ENCODE measurements at regions not wholly inside any gene's neighbourhood (a gene's known extent, or its start where the extent isn't known, plus 50 kb on each side); places are given as distances from the start of the nearest gene placed in this dataset.

- no peaks in the 10 kb centered on the region for H3K27me3 ChIP-seq
- peaks cover 5% of the 10 kb centered on the region for H3K4me1 ChIP-seq
- H3K36me3 ChIP-seq: no peaks in the 10 kb centered on the region
- intact Hi-C loops (cut with DNase I): no loop called here
- H3K27ac ChIP-seq: no peak overlapping the region
- DNase-seq: no peak
- H3K9ac ChIP-seq (ENCODE audit: low read depth in 2 of 2, low read length in 2 of 2): no peak overlapping the region
- no peak overlapping the region for H3K4me3 ChIP-seq
- H3K9me3 ChIP-seq: no peaks in the 10 kb centered on the region
- TF ChIP-seq, protein P1, sequence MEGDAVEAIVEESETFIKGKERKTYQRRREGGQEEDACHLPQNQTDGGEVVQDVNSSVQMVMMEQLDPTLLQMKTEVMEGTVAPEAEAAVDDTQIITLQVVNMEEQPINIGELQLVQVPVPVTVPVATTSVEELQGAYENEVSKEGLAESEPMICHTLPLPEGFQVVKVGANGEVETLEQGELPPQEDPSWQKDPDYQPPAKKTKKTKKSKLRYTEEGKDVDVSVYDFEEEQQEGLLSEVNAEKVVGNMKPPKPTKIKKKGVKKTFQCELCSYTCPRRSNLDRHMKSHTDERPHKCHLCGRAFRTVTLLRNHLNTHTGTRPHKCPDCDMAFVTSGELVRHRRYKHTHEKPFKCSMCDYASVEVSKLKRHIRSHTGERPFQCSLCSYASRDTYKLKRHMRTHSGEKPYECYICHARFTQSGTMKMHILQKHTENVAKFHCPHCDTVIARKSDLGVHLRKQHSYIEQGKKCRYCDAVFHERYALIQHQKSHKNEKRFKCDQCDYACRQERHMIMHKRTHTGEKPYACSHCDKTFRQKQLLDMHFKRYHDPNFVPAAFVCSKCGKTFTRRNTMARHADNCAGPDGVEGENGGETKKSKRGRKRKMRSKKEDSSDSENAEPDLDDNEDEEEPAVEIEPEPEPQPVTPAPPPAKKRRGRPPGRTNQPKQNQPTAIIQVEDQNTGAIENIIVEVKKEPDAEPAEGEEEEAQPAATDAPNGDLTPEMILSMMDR (IDR thresholded peaks at IDR 0.05): no peak
Observed at GRCh38 chr4:38452542-38452941, 211.5 kb upstream of the KLF3 start.

- TF ChIP-seq, protein P1 (IDR thresholded peaks at IDR 0.05): no peak
Observed at GRCh38 chr4:38453253-38453881, 210.6 kb upstream of the KLF3 start.

GRCh38 chr4:38454284-38454683 is 209.7 kb upstream of the KLF3 start:
- Histone ChIP-seq H3K4me3 (no peak overlapping the region), H3K27me3 (no peaks in the 10 kb centered on the region), H3K9me3 (no peaks in the 10 kb centered on the region), H3K36me3 (no peaks in the 10 kb centered on the region), H3K27ac (no peak overlapping the region), H3K4me1 (peaks cover 5% of the 10 kb centered on the region), H3K9ac (ENCODE audit: low read depth in 2 of 2, low read length in 2 of 2) (no peak overlapping the region)
- TF ChIP-seq, protein P1 (IDR thresholded peaks at IDR 0.05): no peak
- intact Hi-C loops (cut with DNase I): no loop called here
- no peak for DNase-seq

More at GRCh38 chr4:38453253-38453881, 210.6 kb upstream of the KLF3 start:
- Histone ChIP-seq H3K9me3 (no peaks in the 10 kb centered on the region), H3K27ac (no peak overlapping the region), H3K9ac (ENCODE audit: low read depth in 2 of 2, low read length in 2 of 2) (no peak overlapping the region), H3K36me3 (no peaks in the 10 kb centered on the region), H3K27me3 (no peaks in the 10 kb centered on the region), H3K4me1 (peaks cover 5% of the 10 kb centered on the region), H3K4me3 (no peak overlapping the region)
- intact Hi-C loops (cut with DNase I): no loop called here
- DNase-seq: no peak

- DNase-seq: no peak
- H3K27ac ChIP-seq: no peak overlapping the region
- no peaks in the 10 kb centered on the region for H3K27me3 ChIP-seq
- intact Hi-C loops (cut with DNase I): no loop called here
- H3K9me3 ChIP-seq: no peaks in the 10 kb centered on the region
- H3K9ac ChIP-seq (ENCODE audit: low read depth in 2 of 2, low read length in 2 of 2): no peak overlapping the region
- H3K4me3 ChIP-seq: no peak overlapping the region
- TF ChIP-seq, protein P1 (IDR thresholded peaks at IDR 0.05): no peak
- H3K36me3 ChIP-seq: no peaks in the 10 kb centered on the region
- no peaks in the 10 kb centered on the region for H3K4me1 ChIP-seq
Observed at GRCh38 chr4:38455092-38455862, 208.7 kb upstream of the KLF3 start.

- no peak overlapping the region for H3K27ac ChIP-seq
- no peaks in the 10 kb centered on the region for H3K27me3 ChIP-seq
- no peaks in the 10 kb centered on the region for H3K4me1 ChIP-seq
- intact Hi-C loops (cut with DNase I): no loop called here
- no peak overlapping the region for H3K9ac ChIP-seq (ENCODE audit: low read depth in 2 of 2, low read length in 2 of 2)
- no peak overlapping the region for H3K4me3 ChIP-seq
- no peaks in the 10 kb centered on the region for H3K36me3 ChIP-seq
- TF ChIP-seq, protein P1 (IDR thresholded peaks at IDR 0.05): no peak
- no peaks in the 10 kb centered on the region for H3K9me3 ChIP-seq
- DNase-seq: peak; percentile 71
Observed at GRCh38 chr4:38456096-38456495, 207.9 kb upstream of the KLF3 start.

All from colonic mucosa (tissue), 4 donors.